ENCODE measurements at regions not wholly inside any gene's neighbourhood (a gene's known extent, or its start where the extent isn't known, plus 50 kb on each side); places are given as distances from the start of the nearest gene placed in this dataset.

DNA sequence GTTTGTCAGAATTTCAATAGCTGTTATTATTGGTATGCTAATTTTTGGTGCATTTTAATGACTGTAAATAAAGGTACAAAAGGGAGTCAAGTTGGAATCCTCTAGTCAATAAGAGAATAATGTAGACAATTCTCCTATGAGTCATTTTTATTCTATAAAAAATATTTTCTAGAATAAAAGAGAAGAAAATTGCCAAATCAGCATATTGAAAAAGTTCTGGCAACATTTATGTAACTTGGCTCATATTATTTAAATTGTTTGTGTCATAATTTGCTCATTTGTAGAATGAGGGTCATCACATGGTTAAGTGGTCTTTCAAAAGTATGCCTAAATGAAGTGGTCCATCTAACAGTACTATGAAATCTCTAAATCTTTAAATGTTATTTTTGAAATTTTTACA, 1719.8 kb upstream of the WWC1 start (continued):
- TF ChIP-seq, protein P1, sequence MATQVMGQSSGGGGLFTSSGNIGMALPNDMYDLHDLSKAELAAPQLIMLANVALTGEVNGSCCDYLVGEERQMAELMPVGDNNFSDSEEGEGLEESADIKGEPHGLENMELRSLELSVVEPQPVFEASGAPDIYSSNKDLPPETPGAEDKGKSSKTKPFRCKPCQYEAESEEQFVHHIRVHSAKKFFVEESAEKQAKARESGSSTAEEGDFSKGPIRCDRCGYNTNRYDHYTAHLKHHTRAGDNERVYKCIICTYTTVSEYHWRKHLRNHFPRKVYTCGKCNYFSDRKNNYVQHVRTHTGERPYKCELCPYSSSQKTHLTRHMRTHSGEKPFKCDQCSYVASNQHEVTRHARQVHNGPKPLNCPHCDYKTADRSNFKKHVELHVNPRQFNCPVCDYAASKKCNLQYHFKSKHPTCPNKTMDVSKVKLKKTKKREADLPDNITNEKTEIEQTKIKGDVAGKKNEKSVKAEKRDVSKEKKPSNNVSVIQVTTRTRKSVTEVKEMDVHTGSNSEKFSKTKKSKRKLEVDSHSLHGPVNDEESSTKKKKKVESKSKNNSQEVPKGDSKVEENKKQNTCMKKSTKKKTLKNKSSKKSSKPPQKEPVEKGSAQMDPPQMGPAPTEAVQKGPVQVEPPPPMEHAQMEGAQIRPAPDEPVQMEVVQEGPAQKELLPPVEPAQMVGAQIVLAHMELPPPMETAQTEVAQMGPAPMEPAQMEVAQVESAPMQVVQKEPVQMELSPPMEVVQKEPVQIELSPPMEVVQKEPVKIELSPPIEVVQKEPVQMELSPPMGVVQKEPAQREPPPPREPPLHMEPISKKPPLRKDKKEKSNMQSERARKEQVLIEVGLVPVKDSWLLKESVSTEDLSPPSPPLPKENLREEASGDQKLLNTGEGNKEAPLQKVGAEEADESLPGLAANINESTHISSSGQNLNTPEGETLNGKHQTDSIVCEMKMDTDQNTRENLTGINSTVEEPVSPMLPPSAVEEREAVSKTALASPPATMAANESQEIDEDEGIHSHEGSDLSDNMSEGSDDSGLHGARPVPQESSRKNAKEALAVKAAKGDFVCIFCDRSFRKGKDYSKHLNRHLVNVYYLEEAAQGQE (IDR thresholded peaks at IDR 0.05), result no peak
- TF ChIP-seq JUND (IDR thresholded peaks at IDR 0.05) (no peak), HNF4G (IDR thresholded peaks at IDR 0.05) (no peak), ATF3 (IDR thresholded peaks at IDR 0.05) (no peak)

- WGBS, result 64% methylated on average over 3 of the region's 3 CpGs
Observed at GRCh38 chr5:166576323-166576722, 1715.1 kb upstream of the WWC1 start.

GRCh38 chr5:166581826-166582225, 1709.6 kb upstream of the WWC1 start:
- Histone ChIP-seq H3K9me3 (ENCODE audit: control insufficient read depth in 4 of 4, low read length in 3 of 4) (no peaks in the 10 kb centered on the region), H3K4me1 (ENCODE audit: control insufficient read depth in 4 of 4, insufficient read depth in 4 of 4, low read length in 3 of 4) (no peaks in the 10 kb centered on the region), H3K9ac (ENCODE audit: low read depth in 1 of 2, low read length in 2 of 2) (no peak overlapping the region), H3K27ac (ENCODE audit: low read depth in 1 of 2, low read length in 2 of 2) (no peak overlapping the region), H3K36me3 (ENCODE audit: control insufficient read depth in 4 of 4, insufficient read depth in 3 of 4, low read depth in 1 of 4, low read length in 3 of 4) (no peaks in the 10 kb centered on the region), H3K4me3 (ENCODE audit: low read depth in 1 of 3, low read length in 3 of 3) (no peak overlapping the region), H3K27me3 (ENCODE audit: control insufficient read depth in 4 of 4, insufficient read depth in 4 of 4, low read length in 3 of 4) (no peaks in the 10 kb centered on the region)
- no peak for DNase-seq (ENCODE audit: low spot score)
- TF ChIP-seq HNF4G (IDR thresholded peaks at IDR 0.05), result no peak
- no peak for TF ChIP-seq YY1 (IDR thresholded peaks at IDR 0.05)
- TF ChIP-seq, protein P2, sequence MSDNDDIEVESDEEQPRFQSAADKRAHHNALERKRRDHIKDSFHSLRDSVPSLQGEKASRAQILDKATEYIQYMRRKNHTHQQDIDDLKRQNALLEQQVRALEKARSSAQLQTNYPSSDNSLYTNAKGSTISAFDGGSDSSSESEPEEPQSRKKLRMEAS (IDR thresholded peaks at IDR 0.05), result no peak
- no peak for TF ChIP-seq RXRA (IDR thresholded peaks at IDR 0.05)
- no peak for TF ChIP-seq GABPA (IDR thresholded peaks at IDR 0.05 in 1 of 2, conservative IDR thresholded peaks at IDR 0.05 in 1 of 2)
- no peak for TF ChIP-seq RAD21 (IDR thresholded peaks at IDR 0.05)
- no peak for TF ChIP-seq NR2F2 (IDR thresholded peaks at IDR 0.05)
- TF ChIP-seq, protein P1 (IDR thresholded peaks at IDR 0.05), result no peak
- no peak for TF ChIP-seq HNF4A (conservative IDR thresholded peaks at IDR 0.05)
- no peak for TF ChIP-seq FOXA2 (IDR thresholded peaks at IDR 0.05)
- TF ChIP-seq SP1 (IDR thresholded peaks at IDR 0.05), result no peak
- TF ChIP-seq EGR1 (IDR thresholded peaks at IDR 0.05; ENCODE audit: low read depth in 2 of 2), result no peak

More at GRCh38 chr5:166576323-166576722, 1715.1 kb upstream of the WWC1 start:
- Histone ChIP-seq H3K4me1 (ENCODE audit: control insufficient read depth in 4 of 4, insufficient read depth in 4 of 4, low read length in 3 of 4) (no peaks in the 10 kb centered on the region), H3K27me3 (ENCODE audit: control insufficient read depth in 4 of 4, insufficient read depth in 4 of 4, low read length in 3 of 4) (no peaks in the 10 kb centered on the region), H3K4me3 (ENCODE audit: low read depth in 1 of 3, low read length in 3 of 3) (no peak overlapping the region), H3K27ac (ENCODE audit: low read depth in 1 of 2, low read length in 2 of 2) (no peak overlapping the region), H3K36me3 (ENCODE audit: control insufficient read depth in 4 of 4, insufficient read depth in 3 of 4, low read depth in 1 of 4, low read length in 3 of 4) (no peaks in the 10 kb centered on the region), H3K9ac (ENCODE audit: low read depth in 1 of 2, low read length in 2 of 2) (no peak overlapping the region), H3K9me3 (ENCODE audit: control insufficient read depth in 4 of 4, low read length in 3 of 4) (no peaks in the 10 kb centered on the region)
- TF ChIP-seq NR2F2 (IDR thresholded peaks at IDR 0.05) (no peak), JUND (IDR thresholded peaks at IDR 0.05) (no peak), ATF3 (IDR thresholded peaks at IDR 0.05) (no peak), FOXA2 (IDR thresholded peaks at IDR 0.05) (no peak), CTCF (IDR thresholded peaks at IDR 0.05; ENCODE audit: low read depth, low read length, missing input control) (no peak)
- no peak for DNase-seq (ENCODE audit: low spot score)

All from liver (tissue), 8 donors.